ENCODE measurements at regions not wholly inside any gene's neighbourhood (a gene's known extent, or its start where the extent isn't known, plus 50 kb on each side); places are given as distances from the start of the nearest gene placed in this dataset.

DNA sequence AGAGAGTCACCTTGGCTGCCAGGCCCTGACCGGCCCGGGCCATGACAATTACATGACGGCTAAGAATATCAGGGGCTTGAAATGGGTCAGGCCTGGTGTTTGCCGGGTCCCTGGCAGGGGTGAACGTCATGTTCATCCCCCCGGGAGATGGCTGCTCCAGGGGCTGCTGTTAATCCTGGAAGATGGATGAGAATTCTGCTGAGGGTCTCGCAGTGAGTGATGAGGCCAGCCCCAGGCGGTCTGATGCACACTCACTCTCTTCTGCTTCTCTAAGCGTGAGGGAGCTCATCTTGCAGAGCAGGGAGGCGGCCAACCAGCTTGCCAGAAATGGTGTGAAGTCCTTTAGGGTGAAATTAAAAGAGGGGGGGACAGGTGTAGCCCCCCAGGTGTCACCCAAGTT, 101.3 kb upstream of the ANO1 start:
- no peak for DNase-seq

DNA sequence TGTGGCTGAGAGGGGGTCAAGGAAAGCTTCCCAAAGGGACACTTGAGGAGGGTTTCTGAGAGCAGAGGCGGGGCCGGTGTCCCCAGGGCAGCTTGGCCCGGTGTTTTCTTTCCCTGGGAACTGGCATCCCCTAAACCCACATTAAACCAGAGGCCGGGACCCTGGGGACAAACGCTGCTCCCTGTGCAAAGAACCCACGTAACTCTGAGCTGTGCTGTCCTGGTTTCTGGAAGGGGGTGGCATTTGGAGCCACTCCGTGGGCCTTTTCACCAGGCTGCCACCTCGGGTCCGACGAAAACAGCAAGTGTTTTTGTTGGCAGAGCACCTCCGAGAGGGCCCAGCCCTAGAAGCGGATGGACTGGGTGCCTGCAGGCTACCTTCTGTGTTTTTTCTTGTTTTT, 100.2 kb upstream of the ANO1 start:
- no peak for DNase-seq

DNA sequence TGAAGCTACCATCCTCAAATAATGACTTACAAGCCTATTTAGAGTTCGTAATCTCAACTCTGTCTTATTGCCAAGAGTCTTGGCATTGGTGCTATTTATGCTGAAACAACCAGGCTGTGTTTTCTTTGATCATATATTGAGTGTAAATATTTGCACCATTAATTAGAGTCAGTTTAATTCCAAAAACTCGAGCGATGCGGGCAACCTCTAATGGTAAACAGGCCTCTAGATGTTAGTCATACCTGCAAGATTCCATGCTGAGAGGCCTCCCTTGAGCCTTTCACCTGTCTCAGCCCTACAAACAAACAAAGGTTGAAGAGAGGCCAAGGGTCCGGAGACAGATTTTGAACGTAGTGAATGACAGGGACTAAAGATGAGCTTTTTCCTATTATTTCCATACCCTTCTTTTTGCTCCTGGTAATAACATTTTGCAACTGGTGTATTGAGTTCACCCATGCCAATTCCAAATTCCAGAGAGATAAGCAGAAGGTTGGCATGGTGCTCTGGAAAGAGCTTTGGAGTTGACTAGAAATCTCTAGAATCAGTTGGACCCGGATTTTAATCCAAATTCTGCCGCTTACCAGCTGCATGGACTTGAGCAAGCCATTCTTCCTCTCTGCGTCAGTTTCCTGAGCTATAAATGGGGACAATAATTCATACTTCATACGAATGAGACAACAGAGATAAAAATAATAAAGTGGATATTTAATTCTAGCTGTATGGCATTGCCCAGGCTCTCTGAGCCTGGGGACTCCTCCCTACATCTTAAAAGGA, 99.1 kb upstream of the ANO1 start:
- no peak for DNase-seq

DNA sequence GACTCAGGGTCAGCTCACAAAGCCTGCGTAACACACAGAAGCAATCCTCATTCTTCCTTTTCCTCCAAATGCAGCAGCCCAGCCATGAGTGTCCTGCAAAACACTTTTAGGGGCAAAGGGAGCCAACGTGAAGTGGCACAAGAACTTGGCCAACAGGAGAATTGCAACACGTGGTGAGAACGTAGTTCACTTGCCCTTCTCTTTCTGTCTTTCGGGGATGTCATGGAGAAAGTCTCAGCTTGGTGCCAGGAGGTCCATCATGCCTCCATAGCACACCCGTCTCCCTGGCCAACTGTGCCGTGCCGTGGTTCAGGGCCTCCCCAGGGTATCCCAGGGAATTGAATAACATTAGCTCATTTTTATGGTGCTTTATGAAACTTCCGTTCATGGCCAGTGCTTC, 98.5 kb upstream of the ANO1 start:
- DNase-seq = no peak

DNA sequence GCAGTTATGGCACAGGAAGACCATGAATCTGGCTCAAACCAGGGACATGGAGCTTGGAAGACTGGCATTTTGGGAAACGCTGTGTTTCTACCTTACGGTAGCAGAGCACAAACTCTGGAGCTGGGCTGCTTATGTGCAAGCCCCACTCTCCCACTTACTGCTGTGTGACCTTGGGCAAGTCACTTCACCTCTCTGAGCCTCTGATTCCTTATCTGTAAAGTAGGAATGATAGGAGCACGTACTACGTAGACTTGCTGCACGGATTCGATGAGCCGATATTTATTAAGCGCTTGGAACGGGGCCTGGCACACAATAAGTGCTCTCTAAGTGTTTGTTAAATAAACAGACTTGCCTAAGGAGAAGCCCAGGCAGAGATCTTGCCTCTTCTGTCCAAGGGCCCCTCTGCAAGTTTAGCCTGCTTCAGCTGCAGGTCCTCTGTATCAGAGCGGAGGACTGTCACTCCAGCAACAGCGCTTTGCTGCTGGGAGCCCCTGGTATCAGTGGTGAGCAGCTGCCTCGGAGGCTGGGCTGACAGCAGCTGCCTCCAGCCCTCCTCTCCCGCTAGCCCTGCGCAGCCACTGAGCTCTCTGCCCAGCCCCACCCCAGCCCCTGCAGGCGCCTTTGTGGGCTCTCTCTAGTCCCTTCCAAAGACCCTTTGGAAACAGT, 96.9 kb upstream of the ANO1 start:
- DNase-seq = no peak

DNA sequence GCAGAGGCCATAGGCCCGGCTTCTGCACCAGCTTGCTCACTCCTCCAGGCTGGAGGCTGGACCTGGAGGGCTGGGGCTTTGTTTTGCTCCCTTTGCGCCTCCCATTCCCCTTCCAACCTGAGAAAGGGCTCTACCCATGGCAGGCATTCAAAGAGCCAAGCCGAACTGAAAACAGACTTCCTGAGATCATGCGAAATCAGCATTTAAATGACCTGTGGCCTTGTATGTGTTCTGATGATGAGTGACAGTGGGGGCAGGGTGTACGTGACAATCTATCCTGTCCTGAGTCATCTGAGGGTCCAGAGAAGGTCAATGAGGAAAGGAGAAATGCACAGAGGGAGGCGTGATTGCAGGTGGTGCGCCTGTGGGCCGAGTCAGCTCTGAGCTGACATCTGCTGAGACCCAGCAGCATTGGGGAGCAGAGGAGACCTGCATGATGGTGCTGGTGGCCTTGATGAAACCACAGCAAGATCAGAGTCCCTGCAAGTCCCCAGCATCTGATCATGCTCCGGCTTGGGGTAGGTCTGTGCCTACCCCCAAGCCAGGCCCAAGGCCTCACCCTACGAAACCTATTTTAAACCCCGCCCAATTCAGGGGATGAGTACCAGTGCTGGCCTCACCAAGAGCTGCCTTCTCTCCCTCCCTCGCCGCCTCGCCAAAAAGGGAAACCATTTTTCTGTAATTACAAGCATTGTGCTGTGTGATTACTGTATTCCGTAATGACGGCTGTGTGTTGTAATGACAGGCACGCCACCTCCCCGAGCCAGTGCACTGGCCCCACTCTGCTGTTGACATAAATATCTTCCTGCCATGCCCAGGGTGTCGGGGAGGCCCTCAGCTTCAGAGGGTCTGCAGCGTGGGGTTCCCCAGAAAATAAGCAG, 95.2 kb upstream of the ANO1 start:
- DNase-seq = no peak

DNA sequence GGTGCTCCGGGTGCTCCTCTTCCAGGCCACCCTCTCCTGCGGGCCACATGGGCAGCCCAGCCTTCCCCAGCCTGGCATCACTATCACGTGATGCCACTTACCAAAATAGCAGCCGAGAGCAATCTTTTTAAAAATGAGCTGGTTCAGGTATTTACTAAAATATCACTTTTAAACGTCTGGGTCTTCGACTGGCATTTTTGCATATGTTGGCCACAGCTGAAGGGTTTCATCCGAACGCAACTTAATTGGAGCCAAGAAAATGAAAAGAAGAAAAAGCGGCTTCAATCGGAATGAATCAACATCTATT, 94.6 kb upstream of the ANO1 start:
- DNase-seq = no peak

DNA sequence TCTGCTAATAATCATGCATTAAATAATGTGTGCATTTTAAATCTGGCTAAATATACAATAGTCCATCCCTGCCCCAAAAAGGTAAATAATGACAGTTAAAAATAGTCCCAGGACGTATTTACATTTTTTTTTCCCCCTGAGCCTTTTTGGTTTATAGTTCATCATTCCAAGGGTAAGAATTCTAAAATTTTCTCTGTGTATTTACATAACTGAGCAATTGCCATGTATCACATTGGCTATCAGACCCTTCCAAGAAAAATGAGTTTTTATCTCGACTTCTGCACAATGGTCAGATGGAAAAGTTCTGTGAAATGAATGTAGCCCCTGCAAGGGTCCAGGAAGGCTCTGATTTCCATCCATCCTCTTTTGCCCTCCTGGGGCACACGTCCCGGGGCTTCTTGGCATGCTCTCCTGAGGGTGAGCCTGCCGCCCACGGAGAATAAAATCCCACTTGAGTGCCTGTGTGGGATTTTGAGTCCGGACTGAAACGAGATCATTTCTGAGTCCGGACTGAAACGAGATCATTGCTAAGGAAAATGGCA, 94.1 kb upstream of the ANO1 start:
- DNase-seq = no peak

DNA sequence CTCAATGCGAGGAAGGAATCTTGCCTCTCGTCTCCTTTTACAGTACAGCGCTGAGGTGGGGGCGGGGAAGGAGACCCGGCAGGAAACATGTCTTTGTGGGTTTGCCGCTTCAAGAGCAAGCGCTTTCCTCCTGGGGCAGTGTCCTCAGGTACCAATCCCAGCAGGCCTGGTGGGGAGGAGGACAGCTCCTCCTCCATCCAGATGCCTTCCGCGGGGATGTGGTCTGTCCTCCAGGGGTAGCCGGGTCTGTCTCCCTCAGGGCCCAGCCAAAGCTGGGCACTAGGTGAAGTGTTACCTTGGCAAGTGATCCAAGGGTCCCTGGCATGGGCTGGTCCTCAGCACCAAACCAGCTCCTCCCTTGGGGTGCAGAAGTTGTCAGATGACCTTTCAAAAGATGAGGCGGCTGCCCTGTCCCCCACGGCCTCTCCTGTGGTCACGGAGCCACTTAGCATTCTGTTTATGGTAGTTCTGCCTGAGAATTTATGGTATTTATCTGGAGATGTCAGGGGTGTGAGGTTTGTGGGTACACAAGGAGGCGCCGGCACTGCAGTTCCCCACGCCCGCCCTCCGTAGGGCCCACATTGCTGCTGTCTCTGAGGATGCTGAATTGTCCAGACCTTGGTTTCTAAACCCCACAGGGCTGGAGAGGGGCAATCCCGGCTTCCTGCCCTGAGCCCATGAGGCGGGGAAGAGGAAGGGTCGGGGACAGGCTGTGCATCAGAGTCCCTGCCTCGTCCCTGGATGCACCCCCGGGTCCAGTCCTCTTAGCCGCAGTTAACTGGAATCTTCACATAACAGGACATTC, 93.5 kb upstream of the ANO1 start:
- no peak for DNase-seq

DNA sequence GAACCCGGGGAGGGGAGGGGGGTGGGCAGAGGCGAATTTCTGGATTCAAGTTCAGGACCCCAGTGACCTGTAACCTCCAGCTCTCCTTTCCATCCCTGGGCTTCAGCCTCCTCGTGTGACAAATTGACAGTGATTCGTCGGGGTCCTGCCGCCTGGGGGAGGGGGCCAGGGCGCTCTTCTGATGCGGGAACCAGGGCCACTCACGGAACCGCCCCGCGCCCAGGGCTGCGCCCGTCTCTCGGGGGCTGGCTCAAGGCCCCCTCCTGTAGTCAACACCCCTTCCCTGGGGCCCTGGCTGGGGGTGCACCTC, 92.8 kb upstream of the ANO1 start:
- no peak for DNase-seq

DNA sequence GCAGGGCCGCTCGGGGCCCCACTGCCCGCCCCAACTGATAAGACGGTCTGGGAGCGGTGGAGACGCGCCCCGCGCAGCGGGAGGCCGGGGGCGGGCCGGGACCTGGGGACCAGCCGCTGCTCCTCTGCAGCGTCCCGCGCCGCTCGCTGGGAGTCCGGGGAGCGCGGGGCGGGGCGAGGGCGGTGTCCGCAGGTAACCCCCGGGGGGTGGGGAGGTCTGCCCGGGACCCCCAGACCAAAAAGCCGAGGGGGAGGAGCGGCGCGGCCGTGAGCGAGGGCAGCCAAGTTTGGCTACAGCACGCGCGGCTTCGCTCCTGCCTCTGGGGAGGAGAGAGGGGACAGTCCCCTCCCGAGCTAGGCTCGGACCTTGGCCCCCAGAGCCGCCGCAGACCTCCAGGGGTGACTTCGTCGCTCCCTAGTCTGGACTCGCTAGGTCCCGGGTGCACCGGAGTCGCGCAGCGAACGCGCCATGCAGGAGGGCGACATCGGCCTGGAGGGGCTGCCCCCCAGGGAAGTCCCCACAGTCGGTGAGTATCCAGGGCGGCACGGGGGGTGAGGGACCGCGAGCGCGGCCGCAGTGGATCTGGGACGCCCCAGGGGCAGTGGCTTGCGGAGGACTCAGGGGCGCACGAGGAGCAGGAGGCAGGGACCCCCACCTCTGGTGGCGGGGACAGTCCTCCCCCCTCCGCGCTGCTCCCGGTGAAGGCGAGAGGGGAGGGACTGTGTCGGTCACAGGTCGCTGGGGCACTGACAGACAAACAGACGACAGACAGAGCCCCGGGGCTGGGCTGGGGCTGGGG, 92.3 kb upstream of the ANO1 start:
- DNase-seq = no peak

DNA sequence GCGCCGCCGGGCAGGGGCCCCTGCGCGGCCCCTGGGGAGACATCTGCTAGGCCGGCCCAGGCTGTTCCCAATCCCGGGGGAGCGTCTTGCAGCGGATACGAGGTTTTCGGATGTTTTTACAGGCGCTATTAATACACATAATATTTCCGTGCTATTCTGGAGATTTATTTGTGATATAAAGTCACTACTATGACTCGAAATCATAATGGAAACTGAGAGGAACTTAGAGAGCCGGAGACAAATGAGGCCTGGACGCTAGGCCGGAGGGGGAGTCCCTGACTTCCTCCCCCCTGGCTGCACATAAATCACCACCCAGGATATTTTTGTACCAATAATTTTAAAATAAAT, 91.7 kb upstream of the ANO1 start:
- DNase-seq = no peak

DNA sequence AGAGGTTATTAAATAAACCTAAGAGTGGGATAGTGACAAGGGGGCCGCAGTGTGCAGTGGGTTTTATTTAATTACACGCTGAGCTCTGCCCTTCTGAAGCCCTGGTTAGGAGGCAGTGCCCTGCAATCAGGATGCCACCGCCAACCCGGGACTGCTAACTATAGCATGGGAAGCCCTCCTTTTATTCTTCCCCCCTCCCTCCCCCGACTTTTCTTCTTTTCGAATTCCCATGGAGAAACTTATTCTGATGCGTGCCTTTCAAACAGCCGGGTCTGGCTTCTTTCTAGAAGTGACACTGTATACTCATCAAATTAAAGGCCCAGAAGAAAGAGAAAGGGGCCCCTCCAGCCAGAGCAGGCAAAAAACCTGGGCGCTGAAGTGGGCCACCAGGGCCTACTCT, 91.3 kb upstream of the ANO1 start:
- DNase-seq = no peak

DNA sequence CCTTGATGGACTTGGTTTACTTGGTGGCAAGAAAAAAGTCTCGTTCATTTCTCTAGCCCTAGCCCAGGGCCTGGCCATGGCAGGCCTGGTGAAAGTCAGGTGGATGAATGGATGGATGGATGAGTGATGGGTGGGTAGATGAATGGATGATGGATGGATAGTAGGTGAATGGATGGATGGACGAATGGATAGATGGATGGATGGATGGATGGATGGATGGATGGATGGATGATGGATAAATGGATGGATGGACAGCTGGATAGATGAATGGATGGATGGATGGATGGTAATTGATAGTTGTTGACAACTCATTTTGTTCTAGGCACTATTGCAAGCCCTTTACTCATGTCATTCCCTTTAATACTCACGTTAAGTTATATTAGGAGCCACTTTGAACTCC, 86.1 kb upstream of the ANO1 start:
- no peak for DNase-seq

DNA sequence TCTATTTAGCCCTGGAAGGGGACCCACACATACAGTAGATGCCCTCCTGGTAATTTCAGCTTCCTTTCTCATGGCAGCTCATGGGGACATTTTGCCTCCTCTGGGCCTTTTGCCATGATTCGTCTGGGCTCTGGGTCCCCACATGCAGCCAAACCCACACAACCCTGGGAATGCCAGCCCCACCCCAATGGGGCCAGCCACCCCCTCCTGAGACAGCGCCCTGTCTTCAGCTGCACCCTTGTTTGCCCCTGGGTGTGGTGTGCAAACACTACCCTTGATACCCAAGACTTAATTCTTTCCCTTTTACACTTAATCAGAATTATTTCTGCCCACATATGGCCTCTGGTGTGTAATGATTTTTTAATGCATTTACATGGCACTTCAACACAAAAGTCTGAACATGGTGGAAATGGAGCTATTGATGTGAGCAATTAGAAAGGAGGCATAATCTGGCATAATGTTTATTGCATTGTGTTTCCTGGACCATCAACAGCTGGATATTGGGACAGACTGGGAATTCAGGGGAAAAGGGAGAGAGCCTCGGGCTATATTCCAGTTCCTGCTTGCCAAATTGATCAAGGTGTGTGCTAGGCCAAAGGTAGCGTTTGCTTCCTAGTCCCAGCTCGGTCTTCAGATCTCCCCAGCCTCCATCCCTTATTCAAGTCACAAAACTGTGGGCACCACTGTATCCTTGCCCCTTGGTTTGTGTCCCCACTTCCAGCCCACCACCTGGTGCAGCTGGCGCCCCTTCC, 85.0 kb upstream of the ANO1 start:
- no peak for DNase-seq

DNA sequence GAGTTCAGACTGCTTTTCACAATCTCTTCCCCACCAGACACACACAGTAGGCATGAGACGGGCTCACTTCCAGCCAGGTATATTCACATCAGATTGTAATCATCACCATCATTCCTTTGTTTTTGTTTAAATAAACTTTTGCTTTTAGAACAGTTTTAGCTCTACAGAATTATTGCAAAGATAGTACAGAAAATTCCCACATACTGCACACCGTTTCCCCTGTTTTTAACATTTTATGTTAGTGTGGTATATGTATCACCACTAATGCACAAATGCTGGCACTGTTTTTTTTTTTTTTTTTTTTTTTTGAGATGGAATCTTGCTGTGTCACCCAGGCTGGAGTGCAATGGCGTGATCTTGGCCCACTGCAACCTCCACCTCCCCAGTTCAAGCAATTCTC, 83.3 kb upstream of the ANO1 start:
- DNase-seq = no peak

DNA sequence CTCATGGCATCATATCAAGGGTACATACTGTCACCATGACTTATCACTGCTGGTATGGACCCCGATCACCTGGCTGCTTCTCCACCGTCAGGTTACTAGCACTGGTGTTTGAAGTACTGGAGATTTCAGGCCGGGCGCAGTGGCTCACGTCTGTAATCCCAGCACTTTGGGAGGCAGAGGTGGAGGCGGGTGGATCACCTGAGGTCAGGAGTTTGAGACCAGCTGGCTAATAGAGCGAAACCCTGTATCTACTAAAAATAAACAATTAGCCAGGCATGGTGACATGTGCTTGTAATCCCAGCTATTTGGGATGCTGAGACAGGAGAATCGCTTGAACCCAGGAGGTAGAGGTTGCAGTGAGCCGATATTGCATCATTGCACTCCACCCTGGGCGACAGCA, 82.4 kb upstream of the ANO1 start:
- DNase-seq = no peak

DNA sequence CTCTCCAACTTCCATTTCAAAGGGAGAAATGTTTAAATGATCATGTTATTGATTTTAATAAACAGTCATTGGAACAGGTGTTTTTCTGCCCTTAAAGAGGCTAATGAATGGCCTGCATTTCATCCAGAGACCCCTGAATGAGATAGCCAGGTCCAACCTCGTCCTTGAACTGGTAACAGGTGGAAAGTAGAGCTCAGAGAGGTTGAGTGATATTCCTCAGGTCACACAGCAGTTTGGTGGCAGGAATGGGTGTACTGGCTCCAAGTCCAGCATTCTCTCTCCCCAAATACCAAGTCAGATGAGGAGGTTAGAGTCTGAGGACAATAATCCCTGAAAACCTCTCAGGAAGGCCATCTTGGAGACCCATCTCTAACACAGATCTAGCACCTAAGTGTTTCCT, 81.7 kb upstream of the ANO1 start:
- DNase-seq = no peak

DNA sequence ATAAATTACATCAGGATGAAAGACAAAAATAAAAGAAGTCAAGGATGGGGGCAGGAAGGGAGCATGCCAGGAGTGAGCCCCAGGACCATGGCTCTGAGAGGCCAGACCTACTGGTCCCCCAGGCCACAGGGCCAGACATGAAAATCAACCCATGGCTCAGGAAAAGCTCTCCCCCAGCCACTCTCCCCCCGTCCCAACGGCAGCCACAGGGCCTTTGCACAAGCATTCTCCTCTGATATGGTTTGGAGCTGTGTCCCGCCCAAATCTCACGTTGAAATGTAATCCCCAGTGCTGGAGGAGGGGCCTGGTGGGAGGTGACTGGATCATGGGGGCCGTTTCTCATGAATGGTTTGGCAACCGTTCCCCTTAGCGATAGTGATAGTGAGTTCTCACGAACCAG, 80.8 kb upstream of the ANO1 start:
- DNase-seq = no peak

DNA sequence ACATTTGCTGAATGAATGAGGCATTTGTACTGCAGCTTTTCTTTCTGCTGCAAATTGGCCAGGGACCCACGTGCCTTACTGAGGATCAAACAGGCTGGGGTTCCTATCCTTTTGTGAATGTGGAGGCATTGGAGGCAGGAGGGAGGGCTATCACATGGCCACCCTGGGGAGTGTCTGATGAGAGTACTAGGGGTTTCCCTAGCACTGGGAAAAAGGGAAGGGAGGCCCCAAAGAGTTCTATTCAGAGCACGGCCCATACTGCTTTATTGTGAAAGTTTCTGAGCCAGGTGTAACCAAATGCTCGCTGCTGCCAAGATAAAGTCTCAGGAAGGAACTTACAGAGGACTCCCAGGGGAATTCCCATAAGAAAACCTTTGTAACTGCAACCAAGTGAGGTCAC, 78.4 kb upstream of the ANO1 start:
- DNase-seq = no peak

DNA sequence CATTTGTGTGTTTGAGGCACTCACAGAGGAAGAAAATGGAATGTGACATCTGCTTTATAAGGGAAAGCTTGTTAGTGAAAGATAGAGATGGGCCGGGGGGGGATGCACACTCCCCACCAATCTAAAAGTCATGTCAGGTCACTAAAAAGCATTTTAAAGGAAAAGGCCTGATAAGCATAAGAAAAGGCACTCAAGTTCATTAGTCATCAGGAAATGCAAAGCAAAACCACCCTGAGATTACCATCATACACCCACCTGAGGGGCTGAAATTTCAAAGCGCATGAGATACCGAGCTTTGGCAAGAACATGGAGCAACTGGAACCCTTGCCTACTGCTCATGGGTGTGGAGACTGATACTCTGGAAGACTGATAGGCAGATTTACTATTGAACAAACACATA, 77.9 kb upstream of the ANO1 start:
- no peak for DNase-seq

DNA sequence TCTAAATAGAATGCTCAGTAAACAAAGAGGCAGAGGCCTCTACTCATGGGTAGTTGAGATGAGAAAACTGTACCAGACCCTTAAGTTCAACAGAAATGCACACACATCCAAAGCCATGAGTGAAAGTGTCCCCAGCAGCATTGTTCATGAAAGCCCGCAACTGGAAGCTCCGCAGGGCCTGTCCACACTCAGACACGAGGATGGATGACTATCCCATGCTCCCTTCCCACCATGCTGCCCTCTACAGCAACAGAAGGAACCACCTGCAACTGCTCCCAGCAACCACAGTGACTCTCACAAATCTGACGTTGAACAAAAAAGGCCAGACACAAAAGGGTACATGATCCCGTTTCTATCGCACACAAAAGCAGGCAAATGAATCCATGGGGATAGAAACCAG, 76.9 kb upstream of the ANO1 start:
- DNase-seq = no peak

Measured in AML-193 (cell line).